SH-SY5Y (cell line): ENCODE measurements at regions not wholly inside any gene's neighbourhood (a gene's known extent, or its start where the extent isn't known, plus 50 kb on each side); places are given as distances from the start of the nearest gene placed in this dataset.

ENCODE experiments used
- GATA2 ChIP-seq: IDR thresholded peaks from 2 replicates; pipeline ENCODE4 v1.6.1; 2011; ENCODE audit warnings: mild to moderate bottlenecking, low read depth, low read length
- GATA3 ChIP-seq: IDR thresholded peaks from 2 replicates; pipeline ENCODE4 v1.6.1; 2011; ENCODE audit warnings: low read depth, mild to moderate bottlenecking, low read length, moderate library complexity

DNA sequence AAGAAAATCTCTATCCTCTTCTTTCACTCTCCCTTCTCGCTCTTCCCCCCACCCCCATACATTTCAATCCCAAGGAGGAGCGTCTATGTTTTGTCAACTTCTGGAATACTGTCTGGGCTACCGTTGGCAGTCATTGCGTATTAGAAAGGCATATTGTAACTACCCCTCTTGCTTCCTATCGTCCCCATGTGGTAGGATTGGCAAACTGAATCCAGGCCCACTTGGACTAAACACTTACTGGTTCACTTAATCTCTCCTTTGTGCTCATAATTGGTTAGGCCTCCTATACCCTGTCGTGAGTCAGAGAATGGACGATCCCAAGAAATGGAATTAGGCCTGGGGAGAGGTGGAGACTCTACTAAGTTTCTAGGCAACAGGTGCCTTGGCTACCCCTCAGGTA is 68.8 kb upstream of the SLC8A3 start:
- no peak for TF ChIP-seq GATA2
- TF ChIP-seq GATA3, result no peak
